HG02571 (cell line): ENCODE measurements at regions not wholly inside any gene's neighbourhood (a gene's known extent, or its start where the extent isn't known, plus 50 kb on each side); places are given as distances from the start of the nearest gene placed in this dataset.

Experiments
- ATAC-seq: cut with Tn5 transposase; IDR thresholded peaks from one replicate; pipeline ENCODE4 v1.9.1; 2021; ENCODE audit warnings: mild to moderate bottlenecking, moderate library complexity; ENCODE audit not compliant: unreplicated experiment

DNA sequence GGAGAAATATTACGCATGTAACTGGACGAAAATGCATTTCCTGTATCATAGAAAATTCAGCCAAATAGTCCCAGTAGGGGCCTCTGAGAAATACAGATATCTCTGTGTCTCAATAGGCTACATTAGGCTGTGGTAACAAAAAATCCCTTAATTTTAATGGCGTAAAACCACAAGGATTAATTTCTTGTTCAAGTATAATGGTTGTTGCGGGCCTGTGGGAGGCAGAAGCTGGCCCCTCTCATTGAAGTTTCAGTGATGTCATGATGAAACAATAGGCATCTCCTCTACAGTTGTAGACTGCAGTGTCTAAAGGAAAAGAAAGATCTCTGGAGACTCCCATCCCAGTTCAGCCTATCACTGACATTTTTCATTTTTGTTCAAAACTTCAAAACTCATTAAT is 1625.6 kb upstream of the C9orf72 start:
- no peak for ATAC-seq

DNA sequence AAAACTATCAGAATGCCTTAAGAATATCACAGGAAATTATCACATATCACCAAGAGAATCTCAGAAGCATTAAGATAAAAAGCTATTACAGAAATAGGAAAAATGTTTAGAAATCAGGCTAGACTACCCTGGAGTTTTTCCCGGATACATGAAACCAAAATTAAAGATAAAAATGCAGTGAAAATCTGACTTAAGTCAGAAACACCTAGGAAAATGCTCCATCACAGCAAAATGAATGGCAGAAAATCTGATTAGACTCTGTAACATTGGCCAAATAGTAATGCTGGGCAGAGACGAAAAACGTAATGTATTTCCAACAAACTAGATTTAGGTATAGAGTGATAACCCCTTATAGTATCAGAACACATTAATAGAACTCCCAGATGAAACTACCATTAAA is 1626.7 kb upstream of the C9orf72 start:
- no peak for ATAC-seq

DNA sequence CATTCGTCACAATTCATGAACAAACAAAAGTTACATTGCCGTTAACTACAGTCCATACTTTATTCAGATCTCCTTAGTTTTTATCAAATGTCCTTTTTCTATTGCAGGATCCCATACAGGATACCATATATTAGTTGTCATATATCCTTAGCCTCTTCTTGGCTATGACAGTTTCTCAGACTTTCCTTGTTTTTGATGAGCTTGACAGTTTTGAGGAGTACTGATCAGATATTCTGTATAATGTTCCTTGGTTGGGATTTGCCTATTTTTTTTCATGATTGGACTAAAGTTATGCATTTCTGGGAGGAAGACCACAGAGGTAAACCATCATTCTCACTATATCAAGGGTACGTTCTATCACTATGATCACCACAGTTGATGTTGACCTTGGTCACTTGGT is 1627.4 kb upstream of the C9orf72 start:
- ATAC-seq, result no peak

- ATAC-seq, result no peak
These were observed 1630.1 kb upstream of the C9orf72 start for GRCh38 chr9:29203244-29203930.

GRCh38 chr9:29208670-29209069 is 1635.4 kb upstream of the C9orf72 start:
- no peak for ATAC-seq

- no peak for ATAC-seq
These were observed 1636.5 kb upstream of the C9orf72 start for GRCh38 chr9:29209748-29210291.

- ATAC-seq, result no peak
These were observed 1637.8 kb upstream of the C9orf72 start for GRCh38 chr9:29211003-29211579.

DNA sequence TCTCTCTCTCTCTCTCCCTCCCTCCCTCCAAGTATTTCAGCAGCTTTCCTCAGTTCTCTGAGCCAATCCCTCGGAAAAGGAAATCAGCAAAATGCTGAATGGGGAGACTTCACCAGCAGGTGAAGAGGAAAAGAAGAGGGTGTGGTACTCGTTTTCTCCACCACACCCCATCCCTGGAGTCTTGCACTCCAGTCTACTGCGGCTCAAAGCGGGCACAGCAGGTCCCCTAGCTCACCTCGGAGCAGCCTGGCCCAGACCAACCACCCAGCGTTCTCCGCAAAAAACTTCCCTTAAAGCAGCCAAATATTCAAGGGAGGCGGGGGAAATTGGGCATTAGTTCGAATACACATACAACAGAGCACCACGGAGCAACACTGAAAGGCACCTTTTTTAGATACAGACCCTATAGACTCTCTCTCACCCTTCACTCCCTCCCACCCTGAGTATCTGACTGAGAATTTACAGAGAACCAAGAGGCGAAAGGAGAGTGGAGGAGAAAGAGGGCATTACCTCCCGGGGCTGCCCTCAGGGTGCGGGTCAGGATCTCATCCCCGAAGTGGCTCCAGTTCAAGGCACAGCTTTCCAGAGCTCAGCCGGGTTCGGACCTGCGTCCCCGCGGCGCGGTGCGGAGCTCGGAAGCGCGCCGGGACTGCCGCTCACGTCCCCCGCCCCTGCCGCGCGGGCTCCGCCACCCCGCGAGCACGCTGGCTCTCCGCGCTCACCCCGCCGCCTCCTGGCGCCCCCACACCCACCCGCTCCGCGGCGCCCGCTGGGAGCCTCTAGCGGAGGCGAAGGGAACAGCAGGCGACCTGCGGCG is 1638.5 kb upstream of the C9orf72 start:
- peak; percentile 93 for ATAC-seq

- no peak for ATAC-seq
These were observed 1639.4 kb upstream of the C9orf72 start for GRCh38 chr9:29212397-29213387.

DNA sequence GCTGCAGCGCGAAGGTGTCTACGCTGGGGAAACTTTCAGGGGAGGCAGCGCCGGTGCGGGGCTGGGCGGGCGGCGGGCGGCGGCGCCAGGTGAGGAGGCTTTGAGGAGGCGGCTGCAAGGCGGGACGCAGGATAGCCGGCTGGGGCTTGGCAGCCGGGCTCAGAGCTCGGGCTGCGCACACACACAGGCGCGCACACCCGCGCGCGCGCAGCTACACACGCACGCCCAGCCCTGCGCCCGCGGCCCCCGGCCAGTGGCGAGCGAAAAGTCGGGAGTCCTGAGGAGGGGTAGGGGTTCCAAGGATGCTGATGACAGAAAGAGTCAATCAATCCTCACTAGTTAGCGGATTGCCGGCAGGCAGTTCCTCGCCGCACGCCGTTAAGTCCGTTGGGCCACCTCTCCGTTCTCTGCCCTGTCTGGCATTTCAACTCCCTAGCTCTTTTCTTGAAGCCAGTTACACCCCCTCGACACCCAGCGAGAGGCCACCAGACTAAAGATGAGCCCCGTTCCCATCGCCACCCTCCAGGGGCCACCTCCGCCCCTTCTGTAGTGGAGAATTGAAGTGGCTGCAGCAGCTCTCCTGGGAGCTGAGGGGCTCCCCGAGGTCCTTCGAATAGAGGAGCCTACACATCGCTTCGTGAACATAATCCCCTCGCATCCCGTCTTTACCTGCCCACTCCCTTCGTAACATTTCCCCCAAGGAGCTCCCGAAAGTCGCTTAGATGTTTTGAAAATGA is 1640.3 kb upstream of the C9orf72 start, which contains the start of gene LINGO2:
TSS of gene LINGO2 (minus strand) at position 185 of the 737 bp plus-strand sequence.
- no peak for ATAC-seq

- ATAC-seq, result no peak
These were observed 1640.9 kb upstream of the C9orf72 start for GRCh38 chr9:29214154-29214689.

- no peak for ATAC-seq
These were observed 1641.5 kb upstream of the C9orf72 start for GRCh38 chr9:29214690-29215253.

DNA sequence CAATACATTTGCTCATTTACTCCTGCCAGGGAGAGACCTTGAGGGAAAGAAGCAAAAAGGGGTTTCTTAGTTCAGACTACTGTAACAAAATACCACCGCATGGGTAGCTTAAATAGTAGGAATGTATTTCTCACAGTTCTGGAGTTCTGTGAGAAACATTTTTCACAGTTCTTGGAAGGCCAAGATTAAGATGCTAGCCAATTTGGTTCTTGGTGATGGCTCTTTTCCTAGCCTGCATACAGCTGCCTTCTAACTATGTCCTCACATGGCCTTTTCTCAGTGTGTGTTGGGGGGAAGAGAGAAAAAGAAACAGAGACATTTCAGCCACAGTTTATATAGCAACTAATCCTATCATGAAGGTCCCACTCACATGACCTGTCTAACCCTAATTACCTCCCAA is 1644.7 kb upstream of the C9orf72 start:
- no peak for ATAC-seq

DNA sequence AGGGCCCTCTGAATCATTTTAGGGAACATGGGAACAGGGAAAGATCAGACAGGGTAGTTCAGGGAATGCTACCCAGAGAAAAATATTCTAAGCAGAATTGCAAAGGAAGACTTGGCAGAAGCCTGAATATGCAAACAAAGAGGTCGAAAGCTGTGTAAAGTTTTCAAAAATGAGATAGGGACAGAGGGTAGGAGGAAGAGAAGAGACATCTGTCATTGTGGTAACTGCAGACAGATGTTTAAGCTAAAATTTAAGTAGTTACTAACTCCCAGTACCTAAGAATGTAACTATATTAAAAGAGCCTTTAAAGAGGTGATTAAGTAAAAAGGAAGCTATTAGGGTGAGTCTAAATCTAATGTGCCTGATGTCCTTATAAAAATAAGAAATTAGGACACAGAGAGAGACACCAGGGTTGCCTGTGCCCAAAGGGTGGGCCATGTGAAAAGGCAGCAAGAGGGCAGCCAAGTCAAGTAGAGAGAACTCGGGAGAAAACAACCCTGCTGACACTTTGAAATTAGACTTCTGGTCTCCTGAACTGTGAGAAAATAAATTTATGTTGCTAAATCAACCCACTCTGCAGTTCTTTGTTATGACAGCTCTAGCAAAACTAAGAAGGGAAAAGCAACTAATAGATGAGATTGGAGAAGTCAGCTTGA is 1647.4 kb upstream of the C9orf72 start:
- no peak for ATAC-seq

- no peak for ATAC-seq
These were observed 1655.3 kb upstream of the C9orf72 start for GRCh38 chr9:29228558-29228957.

- ATAC-seq, result no peak
These were observed 1657.7 kb upstream of the C9orf72 start for GRCh38 chr9:29230931-29231330.

DNA sequence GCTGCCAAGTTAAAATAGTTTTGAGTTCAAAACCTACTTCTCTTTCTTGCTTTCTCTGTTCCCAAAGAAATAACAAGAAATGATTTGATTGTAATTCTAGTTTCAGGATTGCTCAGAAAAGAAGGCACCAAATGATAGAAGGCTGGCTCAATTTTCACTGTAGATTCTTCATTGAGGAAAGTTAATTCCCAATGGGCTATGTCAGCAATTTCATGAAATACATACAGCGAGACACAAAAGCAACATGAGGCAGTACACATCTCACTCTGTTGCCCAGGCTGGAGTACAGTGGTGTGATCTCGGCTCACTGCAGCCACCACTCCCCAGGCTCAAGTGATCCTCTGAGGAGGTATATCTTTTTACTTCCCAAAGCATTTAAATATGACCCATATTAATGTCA is 1659.9 kb upstream of the C9orf72 start:
- ATAC-seq, result no peak

- ATAC-seq, result no peak
These were observed 1668.0 kb upstream of the C9orf72 start for GRCh38 chr9:29241320-29241719.

DNA sequence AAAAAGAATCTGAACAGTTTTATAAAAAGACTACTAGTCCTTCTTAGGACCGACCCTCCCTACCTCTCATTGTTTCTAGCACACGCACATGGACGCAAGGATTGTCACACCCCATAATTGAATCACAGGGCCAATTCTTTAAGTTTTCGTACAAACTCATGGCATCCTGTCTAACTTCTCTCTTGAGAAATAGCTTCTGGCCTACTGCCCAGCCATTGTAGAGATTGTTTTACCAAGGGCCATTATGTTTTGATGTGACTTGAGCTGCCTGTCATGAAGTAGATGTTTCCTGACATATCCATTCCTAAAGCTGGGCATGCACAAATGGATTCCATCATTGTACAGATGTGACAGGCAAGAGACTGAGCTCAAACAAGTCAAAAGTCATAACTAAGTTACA is 1672.1 kb upstream of the C9orf72 start:
- ATAC-seq, result no peak
